NOMO-1 treated with dmso at 0.1 percent for 144 hours (cell line): ENCODE measurements at regions not wholly inside any gene's neighbourhood (a gene's known extent, or its start where the extent isn't known, plus 50 kb on each side); places are given as distances from the start of the nearest gene placed in this dataset.
"Not testable (repeated sequence)": the region's sequence is repeated elsewhere in the genome, so short reads cannot be mapped to it uniquely, and the experiment has no call there.

ENCODE experiments used
- DNase-seq: peaks from one replicate; lab custom pipeline; 2025; ENCODE audit not compliant: unreplicated experiment; lab: John Stamatoyannopoulos, UW

- DNase-seq: no peak
These were observed 262.5 kb downstream of the SOX2 start for GRCh38 chr3:181974198-181974597.

DNA sequence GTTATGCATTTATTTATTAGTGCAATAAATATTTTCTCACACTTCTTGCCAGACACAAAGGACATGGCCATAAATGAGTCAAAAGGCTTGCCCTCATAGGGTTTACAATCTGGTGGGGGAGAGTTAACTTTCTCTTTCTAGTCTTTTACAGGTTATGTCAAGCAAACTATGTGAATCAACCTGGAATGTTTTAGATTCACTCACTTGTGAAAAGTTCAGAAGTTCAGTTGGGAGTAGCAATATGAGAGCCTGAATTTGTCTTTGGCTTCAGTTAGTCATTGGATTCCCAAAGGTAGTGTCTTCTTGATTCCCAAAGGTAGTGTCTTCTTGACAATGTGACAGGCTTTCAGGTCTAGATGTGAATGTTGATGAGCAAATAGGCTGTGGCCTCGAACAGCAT, 264.8 kb downstream of the SOX2 start:
- DNase-seq: no peak

GRCh38 chr3:181985386-181985785, 273.7 kb downstream of the SOX2 start:
- no peak for DNase-seq

DNA sequence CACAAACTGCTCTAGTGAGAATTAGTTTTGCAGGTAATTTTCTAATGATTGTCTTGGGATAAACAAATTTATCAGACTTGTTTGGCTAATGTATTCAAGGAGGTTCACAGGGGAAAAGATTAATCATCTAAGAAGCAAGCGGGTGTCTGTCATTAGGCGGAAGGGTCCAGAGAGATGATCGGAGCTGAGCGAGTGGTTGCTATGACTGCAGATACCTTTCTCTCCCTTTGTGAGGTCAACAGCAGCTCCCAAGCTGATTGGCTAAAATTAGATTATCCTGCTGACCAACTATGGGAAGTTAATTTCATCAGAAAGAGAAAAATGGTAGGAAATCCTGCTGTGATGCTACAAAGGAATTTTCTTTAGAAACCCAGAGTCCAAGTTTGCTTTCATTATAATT, 276.0 kb downstream of the SOX2 start:
- no peak for DNase-seq

DNA sequence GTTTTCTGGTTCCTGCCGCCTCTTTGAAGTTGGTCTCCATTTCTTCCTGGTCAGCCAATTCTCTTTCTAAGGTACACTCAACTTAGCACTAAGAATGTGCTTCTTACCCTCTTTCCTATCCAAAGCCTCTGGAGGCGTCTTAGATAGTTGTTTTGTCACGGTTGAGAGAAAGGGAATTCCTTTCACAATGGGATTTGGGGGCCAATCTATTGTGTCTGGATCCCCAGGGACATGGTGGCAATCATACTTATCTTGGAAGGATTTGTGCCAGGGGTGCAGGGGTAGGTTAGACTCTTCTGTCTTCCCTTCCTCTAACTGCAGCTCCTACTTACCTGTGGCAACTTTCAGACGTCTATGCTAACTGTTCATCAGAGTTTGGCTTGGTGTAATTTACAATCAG, 287.1 kb downstream of the SOX2 start:
- no peak for DNase-seq

GRCh38 chr3:181999314-181999713, 287.6 kb downstream of the SOX2 start:
- DNase-seq: no peak

GRCh38 chr3:182000447-182000846, 288.7 kb downstream of the SOX2 start:
- no peak for DNase-seq

- no peak for DNase-seq
These were observed 293.5 kb downstream of the SOX2 start for GRCh38 chr3:182005219-182005618.

DNA sequence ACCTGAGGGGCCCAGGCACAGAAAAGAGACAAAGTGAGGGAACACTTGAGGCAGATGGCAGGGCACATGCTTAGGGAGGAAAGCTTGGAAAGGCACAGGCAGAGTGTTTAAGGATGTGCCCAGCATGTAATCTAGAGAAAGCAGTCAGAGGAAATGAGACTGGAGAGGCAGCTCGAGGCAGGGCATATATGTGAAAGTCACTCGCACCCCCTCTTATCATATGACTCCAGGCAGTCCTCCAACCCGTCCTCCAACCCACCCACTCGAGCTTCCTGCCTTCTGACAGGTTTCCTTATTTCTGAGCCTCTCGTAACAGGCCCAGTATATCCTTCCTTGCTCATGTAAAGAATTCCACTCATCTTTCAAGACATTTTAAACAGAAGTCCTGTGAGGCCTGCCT, 294.0 kb downstream of the SOX2 start:
- no peak for DNase-seq

DNA sequence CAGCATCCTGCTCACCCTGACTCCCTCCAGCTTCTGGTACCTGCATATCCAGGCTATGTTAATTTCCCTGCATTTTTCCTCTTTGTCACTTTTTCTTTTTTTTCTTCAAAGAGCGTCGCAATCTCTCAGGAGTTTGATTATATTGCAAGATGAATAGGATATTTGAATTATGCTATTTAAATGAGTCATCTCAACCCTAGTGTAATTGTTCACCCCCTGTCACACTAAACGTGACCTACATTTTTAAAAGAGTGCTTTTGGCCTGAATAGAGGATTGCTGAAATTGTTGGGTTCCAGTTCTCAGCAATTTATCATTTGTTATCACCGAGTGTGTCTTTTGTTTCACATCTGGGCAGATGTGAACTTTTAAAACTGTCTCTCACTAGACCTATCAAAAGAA, 294.7 kb downstream of the SOX2 start:
- no peak for DNase-seq

- DNase-seq: no peak
These were observed 295.7 kb downstream of the SOX2 start for GRCh38 chr3:182007441-182007840.

- no peak for DNase-seq
These were observed 306.6 kb downstream of the SOX2 start for GRCh38 chr3:182018361-182018760.

DNA sequence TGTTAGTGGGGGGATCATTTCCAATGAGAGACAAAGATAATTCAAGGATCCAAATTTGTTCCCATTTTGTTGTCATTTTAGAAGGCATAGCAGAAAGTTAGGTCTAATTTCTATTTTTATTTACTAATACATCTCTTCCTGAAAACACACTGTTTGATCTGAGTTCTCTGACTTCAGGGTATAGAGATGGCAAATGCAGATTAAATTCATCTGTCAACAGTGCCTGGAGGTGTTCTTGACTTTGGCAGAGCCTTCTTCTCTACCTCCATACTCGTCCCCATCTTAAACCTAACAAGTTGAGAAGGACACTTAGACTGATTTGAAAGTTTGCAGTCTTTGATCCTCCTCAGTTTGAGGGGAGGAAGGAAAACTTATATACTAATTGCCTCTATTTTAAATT, 308.2 kb downstream of the SOX2 start:
- no peak for DNase-seq

- DNase-seq: no peak
These were observed 312.1 kb downstream of the SOX2 start for GRCh38 chr3:182023843-182024242.

- no peak for DNase-seq
These were observed 315.6 kb downstream of the SOX2 start for GRCh38 chr3:182027366-182027765.

GRCh38 chr3:182028081-182028480, 316.4 kb downstream of the SOX2 start:
- no peak for DNase-seq

DNA sequence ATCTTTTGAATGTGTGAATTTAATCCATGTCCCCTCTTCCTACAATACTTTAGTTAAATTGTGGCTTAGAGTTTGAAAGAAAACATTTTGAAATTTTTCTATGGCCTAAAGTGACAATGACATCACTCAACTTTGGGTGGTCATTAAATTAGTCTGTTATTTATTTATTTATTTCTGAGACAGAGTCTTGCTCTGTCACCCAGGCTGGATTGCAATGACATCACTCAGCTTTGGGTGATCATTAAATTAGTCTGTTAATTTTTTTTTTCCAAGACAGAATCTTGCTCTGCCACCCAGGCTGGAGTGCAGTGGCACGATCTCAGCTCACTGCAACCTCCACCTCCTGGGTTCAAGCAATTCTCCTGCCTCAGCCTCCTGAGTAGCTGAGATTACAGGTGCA, 322.5 kb downstream of the SOX2 start:
- DNase-seq: not testable (repeated sequence)

- no peak for DNase-seq
These were observed 323.6 kb downstream of the SOX2 start for GRCh38 chr3:182035324-182035723.

DNA sequence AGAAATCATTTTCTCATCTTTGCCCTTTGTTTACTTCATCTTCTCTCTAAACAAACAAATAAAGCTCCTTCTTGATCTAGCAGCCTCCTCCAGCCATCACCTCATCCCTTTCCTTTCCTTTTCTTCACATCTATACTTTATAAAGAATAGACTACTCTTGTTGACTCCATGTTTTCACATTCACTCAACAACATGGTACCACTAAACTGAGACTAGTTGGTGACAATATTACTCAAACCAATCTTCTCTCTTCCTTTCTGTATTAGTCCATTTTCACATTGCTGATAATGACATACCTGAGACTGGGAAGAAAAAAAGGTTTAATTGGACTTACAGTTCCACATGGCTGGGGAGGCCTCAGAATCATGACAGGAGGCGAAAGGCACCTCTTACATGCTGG, 324.7 kb downstream of the SOX2 start:
- DNase-seq: no peak

DNA sequence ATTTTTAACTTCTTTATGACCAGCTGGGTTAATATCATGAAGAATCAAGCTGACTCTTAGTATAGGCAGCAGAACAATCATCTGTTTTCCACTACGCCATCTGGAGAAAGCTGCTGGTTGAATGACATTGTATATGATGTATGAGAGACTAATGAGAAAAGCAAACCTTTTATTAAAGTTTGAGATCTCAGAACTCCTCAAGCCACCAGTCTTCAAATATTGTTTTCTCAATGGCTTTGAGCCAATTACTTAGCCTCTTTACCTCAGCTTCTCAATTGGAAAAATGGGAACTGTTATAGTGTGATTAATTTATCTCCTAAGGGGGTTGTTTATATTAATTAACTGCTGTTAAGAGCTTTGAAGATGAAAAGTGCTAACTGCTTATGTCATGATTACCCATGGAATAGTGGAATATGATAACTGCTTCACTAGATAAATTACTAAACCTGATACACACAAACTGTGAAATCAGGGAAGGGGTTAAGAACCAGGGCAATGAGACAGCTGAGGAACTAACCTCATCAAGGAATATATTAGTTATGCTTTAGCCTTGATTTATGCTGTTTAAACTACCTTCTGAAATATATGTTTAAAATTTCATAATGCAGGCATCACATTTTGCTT, 330.1 kb downstream of the SOX2 start:
- DNase-seq: no peak

DNA sequence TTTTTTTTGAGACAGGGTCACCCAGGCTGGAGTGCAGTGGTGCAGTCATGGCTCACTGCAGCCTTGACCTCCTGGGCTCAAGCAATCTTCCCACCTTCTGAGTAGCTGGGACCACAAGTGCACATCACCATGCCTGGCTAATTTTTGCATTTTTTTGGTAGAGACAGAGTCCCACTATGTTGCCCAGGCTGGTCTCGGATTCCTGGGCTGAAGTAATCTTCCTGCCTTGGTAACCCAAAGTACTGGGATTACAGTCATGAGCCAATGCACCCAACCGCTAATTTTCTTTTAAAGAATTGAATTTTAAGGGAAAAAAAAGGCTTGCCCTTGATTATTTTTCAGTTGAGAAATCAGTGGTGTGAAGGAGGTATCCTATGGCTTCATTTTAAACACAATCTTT, 334.0 kb downstream of the SOX2 start:
- DNase-seq: no peak

- no peak for DNase-seq
These were observed 334.5 kb downstream of the SOX2 start for GRCh38 chr3:182046166-182046764.

GRCh38 chr3:182050932-182051331, 339.2 kb downstream of the SOX2 start:
- no peak for DNase-seq
